BLaER1 treated with 17β-estradiol and CSF1 and Interleukin-3, amounts not matched to agents 10 nM and 100 nM (cell line): ENCODE measurements at regions not wholly inside any gene's neighbourhood (a gene's known extent, or its start where the extent isn't known, plus 50 kb on each side); places are given as distances from the start of the nearest gene placed in this dataset.
"Not testable (repeated sequence)": the region's sequence is repeated elsewhere in the genome, so short reads cannot be mapped to it uniquely, and the experiment has no call there.

Experiments used
- H3K27ac ChIP-seq, 11 experiments: shearing (Covaris generic); formaldehyde crosslinking; 2 replicates each; pipeline ENCODE4 v1.8.1; 2022
- H3K27me3 ChIP-seq, 11 experiments: shearing (Covaris generic); formaldehyde crosslinking; 2 replicates each; pipeline ENCODE4 v1.8.1; 2022
- H3K36me3 ChIP-seq, 11 experiments: shearing (Covaris generic); formaldehyde crosslinking; 2 replicates each; pipeline ENCODE4 v1.8.1; 2022
- H3K4me1 ChIP-seq, 10 experiments: shearing (Covaris generic); formaldehyde crosslinking; 2 replicates each; pipeline ENCODE4 v1.8.1; 2022
- H3K4me2 ChIP-seq, 11 experiments: shearing (Covaris generic); formaldehyde crosslinking; 2 replicates each; pipeline ENCODE4 v1.8.1; 2022
- H3K4me3 ChIP-seq, 10 experiments: shearing (Covaris generic); formaldehyde crosslinking; 2 replicates each; pipeline ENCODE4 v1.8.1; 2022
- H3K9ac ChIP-seq, 11 experiments: shearing (Covaris generic); formaldehyde crosslinking; 2 replicates each; pipeline ENCODE4 v1.8.1; 2022
- H3K9me3 ChIP-seq, 11 experiments: shearing (Covaris generic); formaldehyde crosslinking; replicated peaks in 1 of 11; 2 replicates each; pipeline ENCODE4 v1.8.1; 2022
- H4K20me1 ChIP-seq, 11 experiments: shearing (Covaris generic); formaldehyde crosslinking; 2 replicates each; pipeline ENCODE4 v1.8.1; 2022
- Cebpa-rat ChIP-seq, 11 experiments: shearing (Covaris generic); IDR thresholded peaks; 2 replicates each; pipeline ENCODE4 v1.8.1; 2022

DNA sequence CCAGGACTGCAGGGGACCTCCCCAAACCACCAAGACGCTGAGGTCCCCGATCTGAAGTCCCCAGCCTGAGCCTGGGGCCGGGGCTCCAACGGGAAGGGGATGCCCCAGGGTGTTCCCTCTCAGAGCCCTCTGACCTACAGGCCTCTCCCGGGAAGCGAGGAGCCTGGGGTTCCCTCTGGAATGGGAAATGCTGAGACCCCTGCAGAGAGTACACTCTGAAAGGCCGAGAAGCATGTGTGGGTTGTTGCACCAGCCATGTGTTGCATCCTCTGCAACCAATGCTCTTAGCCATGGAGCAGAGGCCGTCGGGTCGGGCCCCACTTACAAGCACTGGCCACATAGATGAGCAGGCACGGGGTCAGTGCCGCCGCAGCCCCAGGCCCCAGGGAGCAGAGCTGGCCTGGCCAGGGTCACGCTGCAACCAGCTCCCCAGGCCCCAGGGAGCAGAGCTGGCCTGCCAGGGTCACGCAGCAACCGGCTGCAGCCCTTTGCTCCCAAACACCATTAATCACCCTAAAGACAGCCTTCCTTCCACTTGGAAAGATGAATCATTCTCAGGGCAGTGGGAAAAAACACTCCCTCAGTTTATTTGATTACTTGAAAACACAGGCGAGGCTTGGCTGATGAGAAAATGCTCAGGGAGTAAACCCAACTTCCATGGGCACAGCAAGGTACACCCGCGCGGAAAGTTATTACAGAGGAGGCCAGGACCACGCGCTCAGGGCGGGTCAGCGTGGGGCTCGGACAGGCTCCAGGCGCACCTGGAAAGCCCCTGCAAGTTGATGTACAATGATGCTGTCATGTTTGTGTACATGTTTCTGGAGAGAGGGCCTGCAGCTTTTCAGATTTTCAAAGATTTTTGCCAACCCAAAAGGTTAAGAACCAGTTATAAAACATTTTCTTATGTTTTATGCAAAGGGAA is 78.0 kb upstream of the AFDN start:
- Histone ChIP-seq H3K27ac (peak overlapping the region in 9 of 11 experiments; percentile 54 to 79 (median 72); a peak in 16 of 22 replicates), H4K20me1 (no peaks in the 10 kb centered on the region), H3K4me2 (peak overlapping the region; percentile 66 to 90 (median 85)), H3K9ac (peak overlapping the region in 6 of 11 experiments; percentile 5 to 68 (median 46); a peak in 6 of 22 replicates), H3K27me3 (no peaks in the 10 kb centered on the region), H3K9me3 (peaks cover 4 to 30% (median 21%) of the 10 kb centered on the region in 11 experiments), H3K4me3 (peak overlapping the region in 2 of 10 experiments; percentile 13 to 20; a peak in 3 of 20 replicates), H3K4me1 (peaks cover 43 to 77% (median 70%) of the 10 kb centered on the region in 10 experiments), H3K36me3 (peaks cover 0 to 4% (median 0%) of the 10 kb centered on the region in 11 experiments; a peak in 2 of 22 replicates)
- no peak for TF ChIP-seq Cebpa-rat (IDR thresholded peaks at IDR 0.05)

DNA sequence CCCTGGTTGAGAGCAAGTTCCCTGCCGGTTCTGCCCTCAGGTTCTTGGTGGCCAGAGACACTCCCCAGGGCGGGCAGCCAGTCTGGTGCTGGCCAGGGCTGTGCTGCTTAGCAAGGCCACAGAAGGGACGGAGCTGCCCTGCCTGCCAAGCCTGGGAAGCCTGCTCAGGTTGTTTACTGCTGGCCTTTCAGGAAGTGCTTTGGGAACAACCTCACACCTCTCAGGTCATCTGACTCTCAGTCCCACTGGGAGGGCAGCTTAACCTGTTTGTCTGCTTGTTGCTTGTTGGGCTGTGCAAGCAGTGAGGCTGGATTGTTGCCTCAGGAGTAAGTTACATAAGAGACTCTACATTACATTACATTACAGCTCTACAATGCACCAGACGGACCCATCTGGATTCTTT is 75.8 kb upstream of the AFDN start:
- Histone ChIP-seq H3K36me3 (no peaks in the 10 kb centered on the region; a peak in 1 of 22 replicates), H3K9ac (no peak overlapping the region), H3K4me3 (no peak overlapping the region), H3K4me2 (peak overlapping the region in 9 of 11 experiments; percentile 22 to 80 (median 64); a peak in 13 of 22 replicates), H4K20me1 (no peaks in the 10 kb centered on the region), H3K27ac (peak overlapping the region in 6 of 11 experiments; percentile 1 to 32 (median 8); a peak in 7 of 22 replicates), H3K9me3 (peaks cover 7 to 36% (median 21%) of the 10 kb centered on the region in 11 experiments; a peak in 19 of 22 replicates), H3K27me3 (no peaks in the 10 kb centered on the region), H3K4me1 (peaks cover 21 to 55% (median 47%) of the 10 kb centered on the region in 10 experiments)
- TF ChIP-seq Cebpa-rat (IDR thresholded peaks at IDR 0.05): no peak

DNA sequence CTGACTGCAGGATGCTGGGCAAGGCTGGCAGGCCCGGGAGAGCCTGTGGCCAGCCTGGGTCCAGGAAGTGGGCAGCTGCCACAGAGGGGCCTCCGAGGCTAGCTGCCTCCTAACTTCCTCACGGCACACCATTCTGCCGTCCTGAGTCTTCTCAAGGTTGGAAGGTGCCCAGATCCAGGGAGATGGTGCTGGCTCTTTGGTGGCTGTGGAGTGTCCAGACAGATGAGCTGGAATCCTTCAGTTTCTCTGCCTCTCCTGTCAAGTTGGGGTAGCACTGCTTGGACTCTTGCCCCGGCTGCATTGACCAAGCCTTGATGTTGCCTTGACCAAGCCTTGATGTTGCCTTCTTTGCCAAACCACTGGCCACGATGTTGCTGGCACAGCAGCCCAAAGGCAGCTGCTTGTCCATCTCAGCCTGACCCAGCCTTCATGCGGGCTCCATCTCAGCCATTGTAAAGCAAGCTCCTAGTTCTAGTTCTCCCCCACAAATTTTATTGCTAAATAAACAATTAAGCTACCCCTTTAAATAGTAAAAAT is 75.1 kb upstream of the AFDN start:
- no peak for TF ChIP-seq Cebpa-rat (IDR thresholded peaks at IDR 0.05)
- Histone ChIP-seq H3K27ac (peak overlapping the region in 4 of 11 experiments; percentile 1 to 9 (median 5); a peak in 4 of 22 replicates), H4K20me1 (no peaks in the 10 kb centered on the region), H3K9ac (no peak overlapping the region), H3K4me1 (peaks cover 20 to 48% (median 41%) of the 10 kb centered on the region in 10 experiments), H3K4me2 (peak overlapping the region in 10 of 11 experiments; percentile 13 to 80 (median 64); a peak in 16 of 22 replicates), H3K4me3 (no peak overlapping the region), H3K9me3 (peaks cover 7 to 36% (median 21%) of the 10 kb centered on the region in 11 experiments; a peak in 19 of 22 replicates), H3K27me3 (no peaks in the 10 kb centered on the region), H3K36me3 (no peaks in the 10 kb centered on the region; a peak in 1 of 22 replicates)

DNA sequence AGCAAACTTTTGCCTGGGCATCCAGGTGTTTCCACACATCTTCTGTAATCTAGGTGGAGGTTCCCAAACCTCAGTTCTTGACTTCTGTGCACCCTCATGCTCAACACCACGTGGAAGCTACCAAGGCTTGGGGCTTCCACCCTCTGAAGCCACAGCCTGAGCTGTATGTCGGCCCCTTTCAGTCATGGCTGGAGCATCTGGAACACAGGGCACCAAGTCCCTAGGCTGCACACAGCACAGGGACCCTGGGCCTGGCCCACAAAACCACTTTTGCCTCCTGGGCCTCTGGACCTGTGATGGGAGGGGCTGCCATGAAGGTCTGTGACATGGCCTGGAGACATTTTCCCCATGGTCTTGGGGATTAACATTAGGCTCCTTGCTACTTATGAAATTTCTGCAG is 73.4 kb upstream of the AFDN start:
- not testable (repeated sequence) for H4K20me1 ChIP-seq, H3K36me3 ChIP-seq, H3K27me3 ChIP-seq, H3K9ac ChIP-seq, H3K27ac ChIP-seq, H3K4me2 ChIP-seq, H3K4me3 ChIP-seq
- H3K9me3 ChIP-seq: peaks cover 7 to 36% (median 21%) of the 10 kb centered on the region in 11 experiments; a peak in 19 of 22 replicates
- H3K4me1 ChIP-seq: peaks cover 12 to 34% (median 27%) of the 10 kb centered on the region in 10 experiments

DNA sequence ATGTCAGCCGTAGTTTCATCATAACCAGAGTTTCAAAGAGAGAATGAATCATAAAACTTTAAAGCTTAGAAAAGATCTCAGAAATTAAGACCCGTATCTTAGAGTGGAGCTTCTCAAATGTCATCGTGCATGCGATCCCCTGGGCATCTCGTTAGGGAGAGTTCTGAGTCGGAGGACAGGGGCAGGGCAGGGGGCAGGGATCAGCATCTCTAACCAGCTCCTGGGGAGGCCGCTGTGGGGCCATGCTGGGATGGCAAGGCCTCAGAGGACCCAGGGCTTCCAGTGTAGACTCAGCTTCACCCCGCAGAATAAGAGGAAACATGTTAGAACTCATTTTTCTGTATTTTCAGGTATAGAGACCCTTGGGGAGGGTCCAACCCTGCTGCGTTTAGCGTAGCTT is 72.0 kb upstream of the AFDN start:
- no peak overlapping the region for H3K4me2 ChIP-seq
- no peaks in the 10 kb centered on the region for H3K27me3 ChIP-seq
- no peak overlapping the region for H3K27ac ChIP-seq
- H3K4me3 ChIP-seq: no peak overlapping the region
- no peak for TF ChIP-seq Cebpa-rat (IDR thresholded peaks at IDR 0.05)
- H3K9me3 ChIP-seq: peaks cover 7 to 36% (median 21%) of the 10 kb centered on the region in 11 experiments; a peak in 19 of 22 replicates
- no peaks in the 10 kb centered on the region; a peak in 1 of 22 replicates for H3K36me3 ChIP-seq
- H3K4me1 ChIP-seq: peaks cover 5 to 25% (median 16%) of the 10 kb centered on the region in 10 experiments; a peak in 16 of 20 replicates
- no peaks in the 10 kb centered on the region for H4K20me1 ChIP-seq
- H3K9ac ChIP-seq: no peak overlapping the region

DNA sequence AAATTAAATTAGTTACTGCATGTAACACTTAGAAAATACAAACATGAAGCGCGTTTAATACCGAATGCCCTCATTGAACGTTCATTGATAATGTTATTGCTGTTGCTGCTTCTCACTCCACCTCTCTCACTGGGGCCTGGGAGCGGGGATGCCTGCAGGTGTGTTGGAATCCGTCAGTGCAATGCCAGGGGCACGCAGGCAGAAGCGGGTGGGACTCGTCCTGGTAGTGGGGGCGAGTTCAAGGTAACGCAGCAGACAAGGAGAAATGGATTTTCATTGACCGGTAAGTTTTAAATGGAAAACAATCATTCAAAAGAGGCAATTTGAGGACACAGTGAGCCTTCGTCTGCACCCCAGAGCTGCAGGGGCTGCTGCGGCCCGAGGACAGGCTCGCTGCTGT is 71.2 kb upstream of the AFDN start:
- no peak for TF ChIP-seq Cebpa-rat (IDR thresholded peaks at IDR 0.05)

DNA sequence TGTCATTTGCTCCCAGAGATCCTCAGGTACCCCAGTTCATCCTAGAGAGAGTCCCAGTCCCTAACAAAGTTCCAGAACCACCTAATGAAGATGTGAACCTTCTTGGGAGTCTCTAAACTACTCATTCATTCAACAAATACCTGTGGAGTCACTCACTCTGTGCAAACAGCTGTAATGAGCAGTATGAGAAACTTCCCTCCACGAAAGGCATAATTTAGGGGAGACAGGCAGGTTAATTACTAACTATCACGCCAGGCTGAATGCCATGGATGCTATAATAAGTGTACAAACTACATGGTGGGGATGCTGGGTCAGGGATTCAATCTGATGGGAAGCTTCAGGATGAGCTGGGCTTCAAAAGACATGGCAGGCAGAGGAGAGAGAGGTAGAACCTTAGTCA is 70.1 kb upstream of the AFDN start:
- Histone ChIP-seq H4K20me1 (no peaks in the 10 kb centered on the region), H3K36me3 (no peaks in the 10 kb centered on the region; a peak in 1 of 22 replicates), H3K27ac (no peak overlapping the region), H3K9ac (no peak overlapping the region), H3K27me3 (no peaks in the 10 kb centered on the region), H3K9me3 (peaks cover 7 to 34% (median 21%) of the 10 kb centered on the region in 11 experiments; a peak in 19 of 22 replicates), H3K4me1 (peaks cover under 1 to 7% (median 4%) of the 10 kb centered on the region in 10 experiments; a peak in 16 of 20 replicates), H3K4me3 (no peak overlapping the region), H3K4me2 (no peak overlapping the region)
- TF ChIP-seq Cebpa-rat (IDR thresholded peaks at IDR 0.05): no peak

More for the DNA sequence above, 71.2 kb upstream of the AFDN start:
- Histone ChIP-seq H3K9ac (no peak overlapping the region), H3K4me2 (no peak overlapping the region), H3K9me3 (peaks cover 7 to 36% (median 21%) of the 10 kb centered on the region in 11 experiments; a peak in 19 of 22 replicates), H3K36me3 (no peaks in the 10 kb centered on the region; a peak in 1 of 22 replicates), H3K27me3 (no peaks in the 10 kb centered on the region), H3K4me1 (peaks cover 5 to 19% (median 13%) of the 10 kb centered on the region in 10 experiments; a peak in 16 of 20 replicates), H4K20me1 (no peaks in the 10 kb centered on the region), H3K27ac (no peak overlapping the region), H3K4me3 (no peak overlapping the region)

DNA sequence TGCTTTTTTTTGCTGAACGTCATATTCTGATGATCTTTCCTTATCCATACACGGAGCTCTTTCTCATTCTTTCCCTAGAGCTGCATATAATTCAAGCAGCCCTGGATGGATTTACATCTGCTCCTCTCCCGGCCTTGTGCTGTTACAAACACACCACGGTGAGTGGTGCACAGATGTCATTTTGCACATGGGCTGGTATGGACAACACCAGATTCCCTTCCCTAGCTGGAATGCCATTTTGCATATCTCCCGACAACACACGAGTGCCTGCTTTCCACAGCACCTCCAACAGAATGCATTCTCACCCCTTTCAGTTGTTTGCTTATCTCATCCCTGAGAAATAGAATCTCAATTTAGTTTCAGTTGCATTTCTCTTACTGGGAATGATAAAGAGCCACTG is 69.5 kb upstream of the AFDN start:
- Histone ChIP-seq H3K9ac (no peak overlapping the region), H3K4me1 (peaks cover 0 to under 1% (median 0%) of the 10 kb centered on the region in 10 experiments; a peak in 4 of 20 replicates), H3K4me2 (no peak overlapping the region), H3K27me3 (no peaks in the 10 kb centered on the region), H3K4me3 (no peak overlapping the region), H3K36me3 (no peaks in the 10 kb centered on the region; a peak in 1 of 22 replicates), H4K20me1 (no peaks in the 10 kb centered on the region), H3K27ac (no peak overlapping the region), H3K9me3 (peaks cover 7 to 27% (median 20%) of the 10 kb centered on the region in 11 experiments; a peak in 19 of 22 replicates)
- TF ChIP-seq Cebpa-rat (IDR thresholded peaks at IDR 0.05): no peak

DNA sequence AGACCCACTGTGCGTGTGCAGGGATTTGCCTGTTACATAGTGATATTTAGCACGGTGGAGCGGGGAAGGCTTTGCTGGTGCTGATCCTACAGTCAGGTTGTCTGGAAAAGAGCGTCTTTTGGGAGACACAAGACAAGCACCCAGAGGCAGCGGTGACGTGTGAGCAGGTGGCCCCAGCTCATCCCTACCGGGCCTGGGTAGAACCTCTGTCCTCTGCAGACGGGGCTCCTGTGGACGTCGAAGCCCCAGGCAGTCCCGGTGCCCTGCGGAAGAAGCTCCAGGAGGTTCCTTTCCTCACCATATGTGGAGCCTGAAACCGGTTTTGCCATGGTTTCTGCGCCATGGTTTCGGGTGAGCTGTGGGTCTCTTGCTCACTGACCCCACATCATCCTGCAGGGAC is 68.9 kb upstream of the AFDN start:
- no peak for TF ChIP-seq Cebpa-rat (IDR thresholded peaks at IDR 0.05)
- no peaks in the 10 kb centered on the region for H4K20me1 ChIP-seq
- H3K27ac ChIP-seq: no peak overlapping the region
- H3K4me2 ChIP-seq: no peak overlapping the region
- H3K36me3 ChIP-seq: no peaks in the 10 kb centered on the region; a peak in 1 of 22 replicates
- no peaks in the 10 kb centered on the region for H3K4me1 ChIP-seq
- no peak overlapping the region for H3K4me3 ChIP-seq
- no peak overlapping the region for H3K9ac ChIP-seq
- H3K9me3 ChIP-seq: peaks cover 7 to 22% (median 19%) of the 10 kb centered on the region in 11 experiments; a peak in 19 of 22 replicates
- H3K27me3 ChIP-seq: no peaks in the 10 kb centered on the region
